Keratinocyte (primary cell): ENCODE measurements at regions not wholly inside any gene's neighbourhood (a gene's known extent, or its start where the extent isn't known, plus 50 kb on each side); places are given as distances from the start of the nearest gene placed in this dataset.
"Not testable (repeated sequence)": the region's sequence is repeated elsewhere in the genome, so short reads cannot be mapped to it uniquely, and the experiment has no call there.

Source experiments
- CTCF ChIP-seq, 3 experiments: IDR thresholded peaks in 1 of 3; conservative IDR thresholded peaks in 1 of 3; optimal IDR thresholded peaks in 1 of 3; 2 replicates in 2 of 3; 3 replicates in 1 of 3; pipeline versions ENCODE3 to v1.5.1; 2011; ENCODE audit warnings: low read length in 3 of 3, mild to moderate bottlenecking in 3 of 3, moderate library complexity in 2 of 3, control low read depth in 1 of 3, inconsistent platforms in 1 of 3; ENCODE audit not compliant: insufficient read depth in 2 of 3; ENCODE audit errors: extremely low read depth in 1 of 3
- EZH2 ChIP-seq: IDR thresholded peaks from one replicate; pipeline ENCODE4 v1.6.1; 2012; ENCODE audit warnings: inconsistent platforms, mild to moderate bottlenecking, low read length, moderate library complexity

DNA sequence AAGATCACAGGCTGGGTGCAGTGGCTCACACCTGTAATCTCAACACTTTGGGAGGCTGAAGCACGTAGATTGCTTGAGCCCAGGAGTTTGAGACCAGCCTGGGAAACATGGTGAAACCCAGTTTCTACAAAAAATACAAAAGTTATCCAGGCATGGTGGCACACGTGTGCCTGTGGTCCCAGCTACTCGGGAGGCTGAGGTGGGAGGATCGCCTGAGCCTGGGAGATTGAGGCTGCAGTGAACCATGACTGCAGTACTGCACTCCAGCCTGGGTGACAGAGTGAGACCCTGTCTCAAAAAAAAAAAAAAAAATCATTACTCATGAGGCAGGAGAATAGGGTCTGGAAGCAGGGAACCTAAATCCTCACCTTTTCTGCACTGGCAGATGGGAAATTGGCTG lies 79.1 kb upstream of the CLDN5 start:
- not testable (repeated sequence) for TF ChIP-seq CTCF (optimal IDR thresholded peaks at IDR 0.05 in 1 of 3, IDR thresholded peaks at IDR 0.05 in 1 of 3, conservative IDR thresholded peaks at IDR 0.05 in 1 of 3; ENCODE audit: extremely low read depth in 1 of 3, insufficient read depth in 2 of 3, low read length in 3 of 3); EZH2
